AG04449 (cell line): ENCODE measurements at regions not wholly inside any gene's neighbourhood (a gene's known extent, or its start where the extent isn't known, plus 50 kb on each side); places are given as distances from the start of the nearest gene placed in this dataset.

ENCODE experiments used
- CTCF ChIA-PET: fragments of 350-600 bp; formaldehyde crosslinking; extraction: SDS; loops from one replicate; lab custom pipeline; 2021; ENCODE audit warnings: antibody characterized with exemption; lab: Yijun Ruan, JAX
- POLR2A ChIA-PET: fragments of 400-600, 350-600 bp; formaldehyde crosslinking; extraction: SDS; loops from one replicate; lab custom pipeline; 2020; ENCODE audit warnings: antibody characterized with exemption, inconsistent platforms; lab: Yijun Ruan, JAX
- DNase-seq: peaks from one replicate; pipeline ENCODE4 v3.0.0-alpha.2; 2010; ENCODE audit warnings: low read depth, low spot score
- H3K4me3 ChIP-seq: 2 replicates; pipeline ENCODE4 v1.5.1; 2011; ENCODE audit warnings: low read depth, mild to moderate bottlenecking, control low read depth, low read length
- CTCF ChIP-seq: IDR thresholded peaks from one replicate; pipeline ENCODE4 v1.5.1; 2011; ENCODE audit warnings: mild to moderate bottlenecking, moderate library complexity, low read length, control low read depth, inconsistent platforms; ENCODE audit not compliant: insufficient read depth; ENCODE audit errors: missing control alignments

- ChIA-PET CTCF (no interaction called here), POLR2A (no interaction called here)
- no peak for DNase-seq
- no peak for TF ChIP-seq CTCF
- H3K4me3 ChIP-seq: no peak overlapping the region
Observed at GRCh38 chr1:83087851-83088250, 911.1 kb downstream of the TTLL7 start.

GRCh38 chr1:83086986-83087512, 911.9 kb downstream of the TTLL7 start:
- no peak for DNase-seq
- no peak overlapping the region for H3K4me3 ChIP-seq
- ChIA-PET POLR2A (no interaction called here), CTCF (no interaction called here)
- no peak for TF ChIP-seq CTCF

GRCh38 chr1:83086346-83086745, 912.6 kb downstream of the TTLL7 start:
- H3K4me3 ChIP-seq: no peak overlapping the region
- TF ChIP-seq CTCF: no peak
- POLR2A ChIA-PET: no interaction called here
- CTCF ChIA-PET: no interaction called here
- no peak for DNase-seq

- POLR2A ChIA-PET: no interaction called here
- H3K4me3 ChIP-seq: no peak overlapping the region
- CTCF ChIA-PET: no interaction called here
- DNase-seq: no peak
- no peak for TF ChIP-seq CTCF
Observed at GRCh38 chr1:83083589-83084224, 915.2 kb downstream of the TTLL7 start.

- no peak overlapping the region for H3K4me3 ChIP-seq
- TF ChIP-seq CTCF: no peak
- POLR2A ChIA-PET: no interaction called here
- no peak for DNase-seq
- CTCF ChIA-PET: no interaction called here
Observed at GRCh38 chr1:83077411-83077810, 921.5 kb downstream of the TTLL7 start.

- CTCF ChIA-PET: no interaction called here
- DNase-seq: no peak
- POLR2A ChIA-PET: no interaction called here
- no peak overlapping the region for H3K4me3 ChIP-seq
- no peak for TF ChIP-seq CTCF
Observed at GRCh38 chr1:83075107-83075506, 923.8 kb downstream of the TTLL7 start.
